H1 (cell line): ENCODE measurements at regions not wholly inside any gene's neighbourhood (a gene's known extent, or its start where the extent isn't known, plus 50 kb on each side); places are given as distances from the start of the nearest gene placed in this dataset.

Experiments
- CTCF ChIA-PET: fragments of 300-600 bp; sonication (Branson Sonifier 250); formaldehyde crosslinking; loops from one replicate; lab custom pipeline; 2021; ENCODE audit not compliant: partially characterized antibody; lab: Charles Lee
- POLR2A ChIA-PET: fragments of 300-600 bp; sonication (Branson Sonifier 250); formaldehyde crosslinking; loops from one replicate; lab custom pipeline; 2021; ENCODE audit warnings: inconsistent platforms; ENCODE audit not compliant: partially characterized antibody; lab: Charles Lee
- DNase-seq, 2 experiments: peaks; one replicate each; pipeline versions ENCODE4 v3.0.0 to v3.0.0-alpha.2; 2010 to 2022; ENCODE audit warnings: low spot score in 2 of 2, low read depth in 1 of 2, mixed read lengths in 1 of 2
- FAIRE-seq: peaks from 2 replicates; lab custom pipeline; 2011; peaks lifted over from hg19 to GRCh38; lab: Jason Lieb, UNC
- H2AFZ ChIP-seq: 2 replicates; pipeline ENCODE4 v1.8.1; 2012; ENCODE audit warnings: low read length, inconsistent platforms
- H2AK5ac ChIP-seq: 2 replicates; pipeline ENCODE4 v1.6.1; 2013; ENCODE audit warnings: low read depth, low read length
- H2BK120ac ChIP-seq: replicated peaks from 2 replicates; pipeline ENCODE3; 2013; ENCODE audit warnings: low read depth, low read length, inconsistent platforms
- H2BK12ac ChIP-seq: 2 replicates; pipeline ENCODE4 v1.6.1; 2013; ENCODE audit warnings: low read depth, low read length
- H2BK15ac ChIP-seq: 2 replicates; pipeline ENCODE4 v1.6.1; 2013; ENCODE audit warnings: low read length
- H2BK20ac ChIP-seq: 2 replicates; pipeline ENCODE4 v1.6.1; 2013; ENCODE audit warnings: low read length
- H2BK5ac ChIP-seq: 2 replicates; pipeline ENCODE4 v1.6.1; 2013; ENCODE audit warnings: low read depth, low read length
- H3K14ac ChIP-seq: 2 replicates; pipeline ENCODE4 v1.6.1; 2013; ENCODE audit warnings: inconsistent platforms; ENCODE audit not compliant: insufficient read length
- H3K18ac ChIP-seq: 2 replicates; pipeline ENCODE4 v1.6.1; 2013; ENCODE audit warnings: low read length; ENCODE audit errors: extremely low read depth
- H3K23ac ChIP-seq: 2 replicates; pipeline ENCODE4 v1.6.1; 2013; ENCODE audit warnings: inconsistent platforms; ENCODE audit not compliant: insufficient read length
- H3K23me2 ChIP-seq: 2 replicates; pipeline ENCODE4 v1.6.1; 2013; ENCODE audit warnings: low read depth, low read length
- H3K27ac ChIP-seq: 2 replicates; pipeline ENCODE4 v1.6.1; 2011; ENCODE audit warnings: low read depth, low read length, inconsistent platforms
- H3K27me3 ChIP-seq, 4 experiments: replicated peaks in 1 of 4; 1 replicate in 1 of 4; 2 replicates in 3 of 4; pipeline versions ENCODE4 v1.6.1 to v1.8.1; 2011 to 2013; ENCODE audit warnings: low read length in 3 of 4, mild to moderate bottlenecking in 3 of 4, inconsistent platforms in 2 of 4, mixed read lengths in 2 of 4, moderate library complexity in 1 of 4; ENCODE audit not compliant: control insufficient read depth in 3 of 4, insufficient read depth in 3 of 4; ENCODE audit errors: extremely low read depth in 1 of 4
- H3K36me3 ChIP-seq, 4 experiments: 2 replicates each; pipeline versions ENCODE4 v1.6.1 to v1.8.1; 2011 to 2013; ENCODE audit warnings: mild to moderate bottlenecking in 4 of 4, low read length in 3 of 4, moderate library complexity in 2 of 4, control low read depth in 1 of 4, inconsistent platforms in 1 of 4; ENCODE audit not compliant: insufficient read depth in 4 of 4, control insufficient read depth in 2 of 4
- H3K4ac ChIP-seq: replicated peaks from 2 replicates; pipeline ENCODE3; 2013; ENCODE audit warnings: low read length, low read depth, mixed read lengths, inconsistent platforms; ENCODE audit not compliant: insufficient read length
- H3K4me1 ChIP-seq, 4 experiments: replicated peaks in 1 of 4; 1 replicate in 1 of 4; 2 replicates in 3 of 4; pipeline versions ENCODE4 v1.6.1 to v1.8.1; 2011 to 2013; ENCODE audit warnings: low read length in 3 of 4, inconsistent platforms in 2 of 4, mixed read lengths in 1 of 4; ENCODE audit not compliant: insufficient read depth in 4 of 4, control insufficient read depth in 3 of 4
- H3K4me2 ChIP-seq, 2 experiments: 2 replicates each; pipeline versions ENCODE4 v1.6.1 to v1.8.1; 2011 to 2013; ENCODE audit warnings: low read depth in 2 of 2, low read length in 2 of 2, control low read depth in 1 of 2, inconsistent platforms in 1 of 2, mild to moderate bottlenecking in 1 of 2; ENCODE audit not compliant: insufficient read depth in 1 of 2
- H3K4me3 ChIP-seq, 4 experiments: fragments of 200-600, 300-600 bp in 1 of 4; sonication (generic), shearing (Covaris generic), sonication (Bioruptor Twin) in 1 of 4; 2 replicates each; pipeline versions ENCODE4 v1.5.1 to v1.8.1; 2011 to 2016; ENCODE audit warnings: low read length in 4 of 4, low read depth in 3 of 4, control low read depth in 2 of 4, inconsistent platforms in 2 of 4, mild to moderate bottlenecking in 2 of 4, mixed read lengths in 1 of 4, moderate library complexity in 1 of 4; ENCODE audit not compliant: insufficient read depth in 2 of 4; ENCODE audit errors: extremely low read depth in 1 of 4
- H3K56ac ChIP-seq: replicated peaks from 2 replicates; pipeline ENCODE3; 2013; ENCODE audit warnings: low read depth, mild to moderate bottlenecking, mixed read lengths, low read length, inconsistent platforms; ENCODE audit not compliant: insufficient read length
- H3K79me1 ChIP-seq: 2 replicates; pipeline ENCODE4 v1.6.1; 2013; ENCODE audit warnings: low read depth, low read length, control low read depth
- H3K79me2 ChIP-seq, 2 experiments: 2 replicates each; pipeline versions ENCODE4 v1.6.1 to v1.8.1; 2012 to 2013; ENCODE audit warnings: low read length in 2 of 2, mild to moderate bottlenecking in 2 of 2, inconsistent platforms in 1 of 2; ENCODE audit not compliant: insufficient read depth in 2 of 2, control insufficient read depth in 1 of 2
- H3K9ac ChIP-seq, 4 experiments: replicated peaks in 1 of 4; 1 replicate in 1 of 4; 2 replicates in 3 of 4; pipeline versions ENCODE4 v1.6.1 to v1.8.1; 2011 to 2013; ENCODE audit warnings: low read depth in 3 of 4, low read length in 3 of 4, control low read depth in 2 of 4, mild to moderate bottlenecking in 2 of 4, moderate library complexity in 2 of 4, inconsistent platforms in 1 of 4; ENCODE audit errors: extremely low read depth in 1 of 4
- H3K9me3 ChIP-seq, 2 experiments: 2 replicates each; pipeline versions ENCODE4 v1.6.1 to v1.8.1; 2012 to 2013; ENCODE audit warnings: mild to moderate bottlenecking in 2 of 2, moderate library complexity in 2 of 2, control low read depth in 1 of 2, inconsistent platforms in 1 of 2, low read depth in 1 of 2, low read length in 1 of 2, mixed read lengths in 1 of 2; ENCODE audit not compliant: insufficient read depth in 2 of 2
- H4K20me1 ChIP-seq, 2 experiments: replicated peaks in 1 of 2; 2 replicates each; pipeline versions ENCODE3 to v1.8.1; 2011 to 2013; ENCODE audit warnings: inconsistent platforms in 2 of 2, low read length in 2 of 2, mild to moderate bottlenecking in 1 of 2; ENCODE audit not compliant: insufficient read depth in 2 of 2, control insufficient read depth in 1 of 2
- H4K5ac ChIP-seq: 2 replicates; pipeline ENCODE4 v1.6.1; 2013; ENCODE audit warnings: low read length, low read depth, mixed read lengths, inconsistent platforms; ENCODE audit not compliant: insufficient read length
- H4K8ac ChIP-seq: 2 replicates; pipeline ENCODE4 v1.8.0; 2013; ENCODE audit warnings: mild to moderate bottlenecking, moderate library complexity, low read length, inconsistent platforms; ENCODE audit not compliant: insufficient read depth; ENCODE audit errors: extremely low read depth
- H4K91ac ChIP-seq: replicated peaks from 2 replicates; pipeline ENCODE3; 2013; ENCODE audit warnings: low read length, mixed read lengths, inconsistent platforms; ENCODE audit not compliant: insufficient read length
- ATF2 ChIP-seq: IDR thresholded peaks from 2 replicates; pipeline ENCODE4 v1.6.1; 2012; ENCODE audit warnings: low read length, inconsistent platforms
- BCL11A ChIP-seq, 2 experiments: IDR thresholded peaks; one replicate each; pipeline ENCODE4 v1.6.1; 2011; ENCODE audit warnings: low read depth in 2 of 2, low read length in 2 of 2, mild to moderate bottlenecking in 2 of 2
- EZH2 ChIP-seq: fragments of 200-600 bp; sonication (generic); IDR thresholded peaks from 2 replicates; pipeline ENCODE4 v1.7.1; 2012; ENCODE audit warnings: low read depth, mild to moderate bottlenecking, moderate library complexity, low read length, inconsistent platforms; ENCODE audit not compliant: severe bottlenecking
- FOSL1 ChIP-seq: IDR thresholded peaks from 2 replicates; pipeline ENCODE4 v1.6.1; 2011; ENCODE audit warnings: mild to moderate bottlenecking, low read depth, low read length, moderate library complexity; ENCODE audit not compliant: insufficient read depth
- GTF2F1 ChIP-seq: IDR thresholded peaks from 2 replicates; pipeline ENCODE4 v1.6.1; 2012; ENCODE audit warnings: low read depth, low read length, improper control_type of control experiment, borderline replicate concordance
- JUN ChIP-seq: IDR thresholded peaks from 2 replicates; pipeline ENCODE4 v1.6.1; 2011; ENCODE audit warnings: low read depth, mild to moderate bottlenecking, improper control_type of control experiment, low read length
- JUND ChIP-seq: IDR thresholded peaks from 2 replicates; pipeline ENCODE4 v1.6.1; 2011; ENCODE audit warnings: mild to moderate bottlenecking, improper control_type of control experiment, low read length
- KDM5A ChIP-seq: fragments of 200-600 bp; IDR thresholded peaks from 2 replicates; pipeline ENCODE4 v1.7.1; 2012; ENCODE audit warnings: mild to moderate bottlenecking, low read length, inconsistent platforms, mixed read lengths
- NANOG ChIP-seq: IDR thresholded peaks from 2 replicates; pipeline ENCODE4 v1.6.1; 2011; ENCODE audit warnings: low read length, low read depth, mild to moderate bottlenecking, inconsistent platforms; ENCODE audit not compliant: insufficient read depth, poor library complexity, severe bottlenecking
- POLR2A ChIP-seq, 2 experiments: IDR thresholded peaks; 1 replicate in 1 of 2; 2 replicates in 1 of 2; pipeline ENCODE4 v1.6.1; 2011; ENCODE audit warnings: low read depth in 2 of 2, low read length in 2 of 2, mild to moderate bottlenecking in 2 of 2; ENCODE audit errors: control extremely low read depth in 1 of 2
- RAD21 ChIP-seq, 2 experiments: IDR thresholded peaks in 1 of 2; conservative IDR thresholded peaks in 1 of 2; 2 replicates each; pipeline ENCODE4 v1.6.1; 2011; ENCODE audit warnings: low read depth in 2 of 2, low read length in 2 of 2, improper control_type of control experiment in 1 of 2, inconsistent platforms in 1 of 2, mild to moderate bottlenecking in 1 of 2, moderate library complexity in 1 of 2
- RBBP5 ChIP-seq: IDR thresholded peaks from 2 replicates; pipeline ENCODE4 v1.7.1; 2012; ENCODE audit warnings: low read depth, mild to moderate bottlenecking, inconsistent platforms, low read length, moderate library complexity, borderline replicate concordance
- RXRA ChIP-seq: IDR thresholded peaks from 2 replicates; pipeline ENCODE4 v1.6.1; 2011; ENCODE audit warnings: low read depth, mild to moderate bottlenecking, low read length, moderate library complexity; ENCODE audit not compliant: insufficient read depth
- WGBS, 2 experiments: shearing (Covaris generic) in 1 of 2; methylation state at CpG; one replicate each; pipeline versions ENCODE4 v1.1.6 to v1.1.7; 2013 to 2015; ENCODE audit warnings: low lambda C conversion rate in 2 of 2, mixed read lengths in 2 of 2, inconsistent platforms in 1 of 2, low coverage in 1 of 2, missing lambda C conversion rate in 1 of 2; ENCODE audit not compliant: insufficient replicate concordance in 2 of 2, insufficient coverage in 1 of 2, insufficient read length in 1 of 2; ENCODE audit errors: extremely low coverage in 1 of 2, missing lambda C conversion rate in 1 of 2; 5-methylcytosine and 5-hydroxymethylcytosine counted together

GRCh38 chr20:56088375-56088774 is 83.1 kb upstream of the CBLN4 start:
- H2BK12ac ChIP-seq: no peak overlapping the region
- H4K91ac ChIP-seq: no peak overlapping the region
- no peak overlapping the region for H3K23ac ChIP-seq
- no peaks in the 10 kb centered on the region for H3K27me3 ChIP-seq
- no peak for DNase-seq
- peaks cover 65 to 66% of the 10 kb centered on the region in 2 experiments for H3K9me3 ChIP-seq
- no peak overlapping the region for H4K5ac ChIP-seq
- H2BK20ac ChIP-seq: no peak overlapping the region
- no peaks in the 10 kb centered on the region for H3K79me2 ChIP-seq
- H3K23me2 ChIP-seq: no peaks in the 10 kb centered on the region; the same call in 1 of the 2 replicates
- H3K4me1 ChIP-seq: no peaks in the 10 kb centered on the region
- no peak overlapping the region for H2AK5ac ChIP-seq
- H3K27ac ChIP-seq: no peak overlapping the region
- H3K9ac ChIP-seq: no peak overlapping the region
- no peaks in the 10 kb centered on the region for H3K79me1 ChIP-seq
- no peak overlapping the region for H3K4ac ChIP-seq
- no peak overlapping the region for H3K56ac ChIP-seq
- CTCF ChIA-PET: no interaction called here
- H2BK15ac ChIP-seq: no peak overlapping the region
- TF ChIP-seq JUND (no peak), BCL11A (IDR thresholded peaks at IDR 0.05; ENCODE audit: low read depth in 2 of 2, low read length in 2 of 2) (no peak), POLR2A (IDR thresholded peaks at IDR 0.05; ENCODE audit: control extremely low read depth in 1 of 2, low read depth in 2 of 2, low read length in 2 of 2) (no peak), JUN (no peak), RAD21 (IDR thresholded peaks at IDR 0.05 in 1 of 2, conservative IDR thresholded peaks at IDR 0.05 in 1 of 2; ENCODE audit: low read depth in 2 of 2, low read length in 2 of 2) (no peak), KDM5A (no peak), RXRA (no peak), NANOG (no peak), GTF2F1 (no peak), RBBP5 (no peak), EZH2 (no peak), FOSL1 (no peak), ATF2 (no peak)
- FAIRE-seq: no peak
- H2AFZ ChIP-seq: no peak overlapping the region
- 70% methylated on average over 4 of the region's 4 CpGs; no CpG with 5 or more reads in 1 of the 2 experiments for WGBS, 2 experiments
- no peak overlapping the region for H2BK5ac ChIP-seq
- no peak overlapping the region for H3K14ac ChIP-seq
- H3K4me3 ChIP-seq: no peak overlapping the region
- H3K36me3 ChIP-seq: no peaks in the 10 kb centered on the region
- no peak overlapping the region for H2BK120ac ChIP-seq
- no peak overlapping the region for H3K4me2 ChIP-seq
- no peaks in the 10 kb centered on the region for H4K20me1 ChIP-seq
- H4K8ac ChIP-seq: no peak overlapping the region
- H3K18ac ChIP-seq: no peak overlapping the region
- POLR2A ChIA-PET: no interaction called here
